NCI-H146 treated with DMSO at 0.1 percent for 48 hours (cell line): ENCODE measurements at regions not wholly inside any gene's neighbourhood (a gene's known extent, or its start where the extent isn't known, plus 50 kb on each side); places are given as distances from the start of the nearest gene placed in this dataset.
A peak's percentile ranks its signal among the peaks of the same experiment; 100 is the strongest.
"Not testable (repeated sequence)": the region's sequence is repeated elsewhere in the genome, so short reads cannot be mapped to it uniquely, and the experiment has no call there.

Experiments used
- DNase-seq: peaks from one replicate; lab custom pipeline; 2025; ENCODE audit not compliant: unreplicated experiment; lab: John Stamatoyannopoulos, UW

DNA sequence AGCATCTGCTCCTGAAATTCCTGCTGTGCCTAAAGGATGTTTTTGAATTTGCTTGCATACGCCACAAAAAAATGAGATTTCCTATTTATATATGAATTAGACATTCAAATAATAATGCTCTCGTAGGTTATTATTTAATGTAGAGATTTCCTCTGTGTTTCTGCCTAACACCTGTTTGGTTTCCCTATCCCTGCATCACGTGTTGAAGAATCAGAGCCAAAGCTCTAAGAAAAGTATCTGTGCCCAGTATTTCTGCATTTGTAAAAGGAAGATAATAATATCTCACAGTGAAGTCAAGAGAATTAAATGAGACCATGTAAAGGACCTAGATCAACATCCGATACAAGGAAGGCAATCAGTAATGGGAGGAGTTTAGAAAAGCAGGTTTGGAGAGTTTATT, 179.5 kb downstream of the HNRNPD start:
- no peak for DNase-seq

DNA sequence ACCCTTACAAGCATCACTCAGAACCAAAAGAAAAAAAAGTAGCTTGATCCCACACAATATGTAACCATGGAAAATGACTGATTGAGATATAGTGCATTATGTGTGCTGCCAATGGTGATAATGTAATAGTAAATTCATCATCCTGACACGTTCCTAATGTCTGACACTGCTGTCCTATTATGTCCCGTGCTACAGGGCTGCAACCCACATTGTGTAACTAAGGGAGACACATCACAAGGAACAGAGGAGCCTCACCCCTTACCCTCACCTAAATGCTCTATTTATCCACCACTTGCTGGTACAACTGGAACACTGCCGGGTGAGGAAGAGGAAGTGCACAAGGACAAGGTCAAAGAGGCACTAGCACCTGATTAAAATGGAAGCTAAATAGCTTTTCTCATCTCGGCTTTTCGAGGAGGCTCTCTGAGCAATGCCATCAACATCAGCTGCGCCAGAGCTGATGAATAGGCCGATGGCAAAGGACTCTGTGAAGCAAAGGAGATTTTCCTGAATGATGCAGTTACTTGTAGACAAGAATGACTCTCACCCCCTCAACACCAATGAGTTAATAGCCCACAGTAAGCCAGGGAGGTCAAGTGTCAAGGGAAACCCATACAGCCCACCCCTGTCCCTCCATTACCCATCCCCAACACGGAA, 181.6 kb downstream of the HNRNPD start:
- DNase-seq, result no peak

DNA sequence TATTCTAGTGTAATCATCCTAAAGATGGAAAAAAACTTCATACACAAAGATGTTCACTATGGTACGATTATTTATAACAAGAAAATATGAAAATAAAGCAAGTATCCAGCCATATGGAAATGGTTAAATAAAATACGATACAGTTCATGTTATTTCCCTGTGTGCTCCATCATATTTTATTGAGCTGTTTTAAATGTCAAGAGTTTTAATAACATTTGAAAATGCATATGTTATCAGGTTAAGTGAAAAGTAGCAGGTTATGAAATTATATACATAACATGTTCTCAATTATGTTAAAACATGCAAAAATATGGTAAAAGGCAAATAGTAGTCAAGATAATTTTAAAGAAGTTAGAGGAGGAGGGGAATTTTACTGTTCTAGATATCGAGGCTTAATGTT, 192.0 kb downstream of the HNRNPD start:
- no peak for DNase-seq

DNA sequence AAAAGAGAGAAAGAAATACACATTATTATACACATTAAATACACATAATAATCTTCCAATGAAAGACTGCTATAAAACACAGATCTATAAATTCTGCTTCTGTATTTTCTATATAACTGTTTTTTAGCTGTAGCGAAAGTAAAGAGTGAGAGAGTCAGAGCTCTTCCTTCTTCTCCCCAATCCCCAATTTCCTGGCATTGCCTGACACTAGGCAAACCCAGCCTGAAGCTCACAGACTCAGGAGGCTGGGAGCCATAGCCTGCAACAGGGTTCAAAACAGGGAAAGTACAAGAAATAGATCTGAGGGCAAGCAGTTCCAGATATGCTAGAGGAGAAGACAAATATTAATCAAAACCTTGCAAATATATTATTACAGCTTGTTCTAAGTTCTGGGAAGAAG, 201.6 kb downstream of the HNRNPD start:
- no peak for DNase-seq

DNA sequence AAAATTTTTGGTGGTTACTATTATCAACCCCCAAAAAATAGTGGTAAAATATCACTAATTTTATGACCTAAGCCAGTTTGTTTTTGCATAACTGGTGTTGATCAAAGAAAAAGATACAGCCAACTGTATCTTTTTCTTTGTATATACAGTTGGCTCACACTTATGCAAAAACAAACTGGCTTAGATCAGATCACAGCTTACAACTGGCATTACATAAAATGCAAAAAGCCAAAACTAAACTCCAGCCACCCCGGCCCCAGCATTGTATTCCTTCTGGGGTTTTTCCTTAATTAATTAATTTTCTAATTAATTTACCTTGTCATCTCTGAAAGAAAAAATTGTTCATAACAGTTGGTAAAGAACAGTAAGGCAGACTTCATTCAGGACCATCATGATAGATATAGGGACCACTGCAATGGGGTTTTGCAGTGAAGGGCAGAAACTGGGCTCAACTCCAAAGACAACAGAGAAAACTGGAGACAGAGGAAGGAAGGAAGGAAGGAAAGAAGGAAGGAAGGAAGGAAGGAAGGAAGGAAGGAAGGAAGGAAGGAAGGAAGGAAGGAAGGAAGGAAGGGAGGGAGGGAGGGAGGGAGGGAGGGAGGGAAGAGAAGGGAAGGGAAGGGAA, 202.1 kb downstream of the HNRNPD start:
- DNase-seq, result no peak

DNA sequence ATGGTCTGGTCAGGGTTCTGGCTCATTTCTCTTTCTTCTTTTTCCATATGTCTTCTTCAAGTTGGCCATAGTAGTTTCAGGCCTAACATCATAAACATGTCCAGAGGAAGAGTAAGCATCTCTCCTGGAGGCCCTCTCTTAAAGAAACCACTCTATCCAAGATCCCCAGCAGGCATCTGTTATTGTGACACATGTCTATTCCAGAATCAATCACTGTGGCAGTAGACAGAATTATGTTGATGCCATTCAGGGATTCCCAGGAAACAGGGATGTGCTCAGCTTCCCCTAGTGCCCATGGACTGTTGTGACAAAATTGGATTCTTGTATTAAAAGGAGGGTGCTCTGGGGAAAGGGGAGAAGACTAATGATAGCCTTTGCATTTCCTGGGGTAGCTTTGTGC, 224.0 kb downstream of the HNRNPD start:
- DNase-seq, result no peak

DNA sequence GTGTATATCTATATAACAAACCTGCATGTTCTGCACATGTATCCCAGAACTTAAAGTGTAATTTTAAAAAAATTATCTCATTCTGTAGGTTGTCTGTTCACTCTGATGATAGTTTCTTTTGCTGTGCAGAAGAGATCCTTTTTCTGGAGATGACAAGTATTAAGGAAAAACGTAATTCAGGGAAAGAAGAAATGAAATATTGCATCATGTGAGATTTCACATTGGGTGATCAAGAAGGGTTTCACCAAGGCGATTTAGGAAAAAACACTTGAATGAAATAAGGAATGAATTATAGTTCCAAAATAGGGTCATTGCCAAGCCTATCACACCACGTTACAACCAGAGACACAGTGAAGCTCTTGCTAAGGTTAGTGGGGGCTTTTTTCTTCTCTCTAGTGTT, 227.9 kb downstream of the HNRNPD start:
- no peak for DNase-seq

DNA sequence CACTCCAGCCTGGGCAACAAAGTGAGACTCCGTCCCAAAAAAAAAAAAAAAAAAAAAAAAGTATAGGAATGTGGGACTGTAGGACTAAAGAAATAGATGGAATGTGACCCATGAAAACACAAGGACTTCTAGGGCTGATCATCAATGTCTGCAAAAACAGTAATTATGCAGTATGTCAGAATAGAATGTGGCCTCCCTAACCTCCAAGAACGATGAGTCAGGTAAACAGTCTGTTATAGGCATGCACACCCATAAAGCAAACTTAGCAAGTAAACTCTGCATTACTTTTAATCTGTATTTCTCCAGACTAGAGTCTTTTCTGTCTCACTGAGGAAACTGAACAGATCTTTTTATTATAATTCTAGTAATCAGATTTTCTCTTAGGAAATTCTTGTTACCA, 233.4 kb downstream of the HNRNPD start:
- no peak for DNase-seq

DNA sequence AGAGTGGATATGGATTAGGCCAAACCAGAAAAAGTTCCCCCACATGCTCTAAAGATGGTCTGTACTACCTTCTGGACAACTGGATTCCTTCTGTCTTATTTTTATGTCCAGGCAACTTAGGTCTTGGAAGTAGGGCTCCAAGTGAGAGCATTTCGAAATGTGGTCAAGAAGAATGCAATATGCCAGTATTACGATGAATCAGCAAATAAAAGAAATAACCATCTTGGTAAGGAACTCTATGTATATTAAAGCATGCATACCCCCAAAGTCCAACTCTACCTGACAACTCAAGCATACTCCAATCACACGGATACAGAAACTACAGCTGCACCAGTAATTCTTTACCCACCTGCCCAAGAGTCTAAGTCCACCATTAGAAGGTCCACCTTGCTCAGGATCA, 234.5 kb downstream of the HNRNPD start:
- no peak for DNase-seq

DNA sequence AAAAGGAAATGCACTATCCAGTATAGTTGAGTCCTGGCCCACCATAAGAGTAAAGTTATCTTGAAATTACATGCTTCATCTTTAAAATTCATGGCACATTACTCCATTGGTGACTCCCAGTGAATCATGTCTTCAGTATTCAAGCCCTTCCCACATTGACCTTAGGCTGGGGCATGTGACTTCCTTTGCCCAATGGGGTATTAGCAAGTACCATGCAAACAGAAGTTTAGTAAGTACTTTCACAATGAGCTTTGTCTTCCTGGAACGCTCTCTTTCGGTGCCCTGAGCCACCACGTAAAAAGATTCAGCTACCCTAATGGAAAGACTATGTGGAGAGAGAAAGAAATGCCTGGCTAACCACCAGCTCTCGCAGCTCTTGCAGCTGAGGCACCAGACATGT, 235.4 kb downstream of the HNRNPD start:
- no peak for DNase-seq

DNA sequence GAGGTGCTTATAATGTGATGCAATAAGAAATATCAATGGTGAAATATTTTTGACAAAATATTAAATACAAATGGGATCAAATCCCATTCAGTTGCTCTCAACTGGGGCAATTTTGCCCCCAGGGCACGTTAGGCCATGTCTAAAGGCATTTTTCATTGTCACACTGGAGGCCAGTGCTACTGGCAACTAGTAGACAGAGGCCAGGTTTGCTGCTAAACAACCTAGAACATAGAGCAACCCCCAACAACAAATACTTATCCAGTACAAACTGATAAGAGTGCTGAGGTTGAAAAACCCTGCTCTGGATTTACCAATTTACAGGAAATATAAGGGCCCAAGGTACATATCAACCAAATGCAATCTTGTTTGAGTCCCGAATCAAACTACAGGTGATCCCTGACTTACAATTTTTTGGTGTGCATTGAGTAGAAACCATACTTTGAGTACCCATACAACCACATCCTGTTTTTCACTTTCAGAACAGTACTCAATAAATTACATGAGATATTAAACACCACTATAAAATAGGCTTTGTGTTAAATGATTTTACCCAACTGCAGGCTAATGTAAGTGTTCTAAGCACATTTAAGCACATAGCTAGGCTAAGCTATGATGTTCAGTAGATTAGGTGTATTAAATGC, 237.5 kb downstream of the HNRNPD start:
- DNase-seq, result no peak

DNA sequence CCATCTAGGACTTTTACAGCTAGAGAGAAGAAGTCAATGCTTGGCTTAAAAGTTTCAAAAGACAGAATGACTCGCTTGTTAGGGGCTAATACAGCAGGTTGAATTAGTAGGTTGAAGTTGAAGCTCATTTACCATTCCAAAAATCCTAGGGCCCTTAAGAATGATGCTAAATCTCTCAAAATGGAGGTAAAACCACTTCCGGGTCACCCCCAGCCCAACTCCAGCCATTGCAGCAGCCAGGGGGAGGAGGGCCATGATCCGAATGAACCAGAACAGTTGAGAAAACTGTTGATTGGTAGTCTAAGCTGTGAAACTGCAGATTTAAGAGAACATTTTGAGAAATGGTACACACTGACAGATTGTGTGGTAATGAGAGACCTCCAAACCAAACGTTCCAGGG, 245.4 kb downstream of the HNRNPD start:
- DNase-seq, result no peak

DNA sequence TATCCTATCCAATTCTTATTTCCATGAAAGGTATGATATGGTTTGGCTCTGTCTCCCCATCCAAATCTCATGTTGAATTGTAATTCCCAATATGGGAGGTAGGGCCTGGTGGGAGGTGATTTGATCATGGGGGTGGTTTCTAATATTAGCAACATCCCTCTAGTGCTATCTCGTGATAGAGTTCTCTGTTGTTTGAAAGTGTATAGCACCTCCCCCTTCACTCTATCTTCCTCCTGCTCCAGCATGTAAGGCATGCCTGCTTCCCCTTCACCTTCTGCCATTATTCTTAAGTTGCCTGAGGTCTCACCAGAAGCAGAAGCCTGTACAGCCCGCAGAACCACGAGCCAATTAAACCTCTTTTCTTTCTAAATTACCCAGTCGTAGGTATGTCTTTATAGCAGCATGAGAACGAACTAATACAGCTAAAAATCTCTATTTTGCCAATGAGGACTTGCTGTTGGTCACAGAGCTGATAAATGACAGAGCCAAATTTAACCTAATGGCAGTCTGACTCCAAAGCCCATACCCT, 247.2 kb downstream of the HNRNPD start:
- no peak for DNase-seq

DNA sequence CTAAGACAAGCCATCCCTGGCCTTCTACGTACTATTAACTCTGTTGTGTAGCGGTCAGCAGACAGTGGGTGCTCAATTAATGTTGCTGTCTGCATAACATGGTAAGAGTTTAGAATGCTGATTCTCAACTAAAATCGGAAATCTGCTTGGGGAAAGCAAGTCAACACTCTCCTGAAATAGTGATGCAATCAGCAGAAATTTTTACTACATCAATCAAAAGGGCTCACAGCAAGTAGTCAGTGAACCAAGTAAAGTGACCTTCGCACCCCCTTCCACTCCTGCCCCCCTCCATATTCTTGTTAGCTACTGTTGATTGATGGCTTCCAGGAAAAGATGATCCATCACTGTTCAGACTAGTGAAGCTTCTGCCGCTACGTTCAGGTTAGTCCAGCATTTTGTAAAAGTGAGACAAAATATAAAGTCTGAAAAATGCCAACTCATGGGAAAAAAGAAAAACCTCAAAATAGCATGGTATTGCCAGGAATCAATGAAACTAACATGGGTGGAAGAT, 247.9 kb downstream of the HNRNPD start:
- no peak for DNase-seq

DNA sequence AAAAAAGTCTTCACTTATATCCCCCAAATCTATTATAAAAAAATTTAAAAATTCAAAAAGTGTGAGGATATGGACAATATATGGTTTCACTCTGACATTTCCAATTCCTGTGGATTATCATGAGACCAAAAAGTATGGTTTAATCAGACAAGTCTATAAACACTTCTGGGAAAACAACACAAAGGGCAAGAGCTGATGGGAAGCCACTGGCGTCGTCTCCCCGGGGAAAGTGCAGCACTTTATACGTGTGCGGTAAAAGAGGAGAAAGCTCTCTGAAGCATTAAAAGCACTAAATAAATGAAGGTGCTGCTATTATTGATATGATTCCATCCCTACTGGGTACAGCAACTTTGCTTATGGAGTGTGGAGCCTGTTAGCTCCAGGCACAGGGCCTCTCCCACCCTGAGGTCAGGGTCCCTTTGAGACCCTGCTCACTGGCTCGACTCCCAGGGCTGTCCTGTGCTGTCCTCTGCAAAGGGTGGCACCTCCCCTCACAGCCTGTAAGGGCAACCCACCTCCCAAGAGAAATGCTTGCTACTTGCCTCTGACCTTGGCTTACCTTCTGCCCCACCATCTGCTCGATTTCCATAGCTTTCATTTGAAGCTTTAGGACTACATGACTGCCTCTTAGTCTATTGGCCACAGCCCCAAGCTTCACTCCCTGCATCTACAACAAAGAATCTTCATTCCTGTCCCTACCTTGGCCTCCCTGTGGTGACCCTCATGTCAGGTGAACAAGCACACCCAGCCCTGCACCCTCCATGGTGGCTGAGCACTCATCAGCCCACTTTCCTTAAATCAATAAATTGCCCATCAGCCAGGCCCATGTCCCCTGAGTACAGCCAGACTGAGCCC, 248.6 kb downstream of the HNRNPD start:
- no peak for DNase-seq

DNA sequence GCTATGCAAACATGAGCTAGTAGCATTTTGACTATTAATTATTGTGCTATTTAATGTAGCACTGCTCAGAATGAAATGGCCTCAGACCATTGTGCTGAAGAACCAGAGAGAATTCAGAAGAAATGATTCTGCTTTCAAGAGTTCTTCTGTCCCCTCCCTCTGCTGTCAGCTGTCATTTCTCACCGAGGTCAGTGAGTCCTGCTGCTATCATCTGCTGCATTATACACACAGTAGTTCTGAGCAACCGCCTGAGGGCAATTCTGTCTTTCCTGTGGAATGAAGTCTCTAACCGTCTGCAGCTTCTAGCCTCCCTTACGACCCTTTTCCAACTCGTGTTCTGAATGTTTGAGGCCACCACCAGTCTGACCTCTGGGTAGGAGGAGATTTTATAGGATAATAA, 249.4 kb downstream of the HNRNPD start:
- DNase-seq, result peak; percentile 4

DNA sequence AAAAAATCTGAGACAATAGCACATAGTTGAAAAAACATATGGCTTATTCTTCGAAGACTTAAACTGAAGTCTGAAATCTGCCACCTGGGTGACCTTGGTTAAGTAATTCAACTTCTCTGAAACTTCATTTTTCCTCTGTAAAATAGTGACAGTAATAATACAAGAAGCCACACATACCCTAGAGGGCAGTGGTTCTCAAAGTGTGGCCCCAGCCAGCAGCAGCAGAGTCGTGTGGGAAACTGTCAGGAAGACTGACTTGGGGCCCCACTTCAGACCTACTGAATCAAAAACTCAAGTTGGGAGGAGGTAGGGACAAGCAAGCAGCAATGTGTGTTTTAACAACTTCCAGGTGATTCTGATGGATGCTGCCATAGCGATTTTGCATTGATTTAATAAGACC, 249.9 kb downstream of the HNRNPD start:
- DNase-seq, result no peak

DNA sequence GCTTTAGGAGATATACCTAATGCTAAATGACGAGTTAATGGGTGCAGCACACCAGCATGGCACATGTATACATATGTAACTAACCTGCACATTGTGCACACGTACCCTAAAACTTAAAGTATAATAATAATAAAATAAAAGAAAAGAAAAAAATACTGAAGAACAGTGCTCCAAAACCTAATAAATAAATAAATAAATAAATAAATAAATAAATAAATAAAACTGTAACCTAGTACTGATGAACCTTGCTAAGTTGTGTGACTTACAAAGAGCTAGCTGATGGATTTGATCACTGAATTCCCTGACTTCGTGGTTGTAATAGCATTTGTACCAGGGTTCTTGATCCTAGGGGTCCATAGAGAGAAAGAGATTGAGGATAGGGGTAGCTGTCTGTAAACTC, 258.6 kb downstream of the HNRNPD start:
- DNase-seq, result not testable (repeated sequence)

DNA sequence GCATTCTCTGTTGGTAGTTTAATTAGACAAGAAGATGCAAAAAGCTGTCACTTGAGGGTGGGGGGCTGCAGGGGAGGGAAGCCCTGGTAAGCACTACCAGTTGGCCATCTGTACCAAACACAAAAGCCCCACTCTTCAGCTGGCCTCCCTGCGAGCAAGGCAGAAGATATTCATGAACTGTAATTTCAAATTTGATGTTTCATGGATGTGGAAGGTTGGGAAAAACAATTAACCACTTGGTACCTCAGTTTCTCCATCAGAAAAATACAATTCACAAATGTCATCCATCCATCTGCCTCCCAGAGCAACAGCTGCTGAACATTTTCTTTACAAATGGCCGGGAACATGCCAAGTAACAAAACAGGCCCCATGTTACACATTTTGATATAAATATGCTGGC, 265.3 kb downstream of the HNRNPD start:
- DNase-seq, result no peak

DNA sequence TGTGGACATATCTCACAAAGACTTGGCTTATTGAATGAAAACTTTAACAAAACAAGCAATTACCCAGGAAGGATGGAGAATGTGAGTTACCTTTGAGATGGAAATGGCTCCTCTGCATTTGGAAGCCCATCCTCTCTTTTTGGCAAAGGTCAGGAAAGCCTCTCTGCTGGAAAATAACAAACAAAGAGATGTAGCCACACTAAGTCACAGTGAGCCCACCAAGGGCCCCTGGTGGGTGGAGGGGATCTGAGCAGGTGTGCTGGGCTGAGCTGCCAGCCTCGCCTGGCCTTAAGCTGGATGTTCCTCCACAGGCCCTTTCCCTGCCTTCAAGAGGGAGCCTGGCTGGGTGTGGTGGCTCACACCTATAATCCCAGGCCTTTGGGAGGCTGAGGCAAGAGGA, 269.2 kb downstream of the HNRNPD start:
- no peak for DNase-seq

DNA sequence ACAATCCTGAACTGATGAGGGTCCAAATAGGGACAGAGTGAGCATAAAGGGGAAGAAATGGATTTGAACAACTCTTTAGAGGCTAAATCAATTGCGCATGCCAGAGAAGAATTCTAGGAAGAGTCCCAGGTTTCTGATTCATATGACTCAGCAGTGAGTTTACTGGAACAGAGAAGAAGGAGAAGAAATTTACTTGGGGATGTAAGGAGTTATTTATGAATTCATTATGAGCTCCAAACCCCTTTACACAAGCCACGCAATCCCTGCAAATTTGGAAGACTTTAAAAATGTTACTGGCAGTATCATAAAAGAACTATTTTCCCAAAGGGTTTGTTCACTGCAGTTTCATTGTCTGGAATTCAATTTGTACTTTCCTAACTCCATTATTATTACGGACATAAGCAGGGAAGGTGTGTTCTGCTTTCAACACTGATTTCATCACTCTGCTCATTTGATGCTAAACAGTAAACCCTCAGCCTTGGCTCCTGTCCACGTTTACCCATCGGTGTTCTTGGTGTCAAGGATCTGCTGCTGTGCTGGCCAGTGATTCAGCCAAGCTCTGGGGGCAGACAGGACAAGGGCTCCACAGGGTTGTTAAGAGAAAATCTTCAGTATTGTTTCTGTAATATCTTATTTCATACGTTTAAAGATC, 273.7 kb downstream of the HNRNPD start:
- no peak for DNase-seq
